Endothelial cell of umbilical vein (primary cell): ENCODE measurements at regions not wholly inside any gene's neighbourhood (a gene's known extent, or its start where the extent isn't known, plus 50 kb on each side); places are given as distances from the start of the nearest gene placed in this dataset.

Experiments
- EZH2 ChIP-seq: IDR thresholded peaks from 2 replicates; pipeline ENCODE4 v1.6.1; 2012; ENCODE audit warnings: borderline replicate concordance, low read depth, mild to moderate bottlenecking, moderate library complexity, low read length, inconsistent platforms; ENCODE audit not compliant: severe bottlenecking
- GATA2 ChIP-seq: IDR thresholded peaks from 2 replicates; pipeline ENCODE4 v1.7.0; 2011; ENCODE audit warnings: low read depth, mild to moderate bottlenecking, moderate library complexity, mixed read lengths, low read length; ENCODE audit not compliant: insufficient read length, insufficient read depth
- MYC ChIP-seq: IDR thresholded peaks from one replicate; pipeline ENCODE4 v1.6.1; 2011; ENCODE audit warnings: mild to moderate bottlenecking, low read depth, low read length
- POLR2A ChIP-seq: IDR thresholded peaks from 2 replicates; pipeline ENCODE4 v1.6.1; 2012; ENCODE audit warnings: low read depth, mild to moderate bottlenecking, control low read depth, low read length
- POLR2AphosphoS5 ChIP-seq: IDR thresholded peaks from 2 replicates; pipeline ENCODE4 v1.6.1; 2012; ENCODE audit warnings: low read depth, mild to moderate bottlenecking, control low read depth, low read length, moderate library complexity; ENCODE audit not compliant: insufficient read depth
- TF ChIP-seq, protein P1 (sequence below), 2 donors: IDR thresholded peaks; 1 replicate in 1 of 2; 2 replicates in 1 of 2; pipeline ENCODE4 v1.5.1; 2011; ENCODE audit warnings: low read length in 2 of 2, mild to moderate bottlenecking in 2 of 2, moderate library complexity in 2 of 2, control low read depth in 1 of 2, inconsistent platforms in 1 of 2, low read depth in 1 of 2; ENCODE audit not compliant: insufficient read depth in 1 of 2; ENCODE audit errors: extremely low read depth in 1 of 2
- TF ChIP-seq, protein P2 (sequence below): IDR thresholded peaks from 2 replicates; pipeline ENCODE4 v1.6.1; 2011; ENCODE audit not compliant: insufficient read depth, insufficient read length

DNA sequence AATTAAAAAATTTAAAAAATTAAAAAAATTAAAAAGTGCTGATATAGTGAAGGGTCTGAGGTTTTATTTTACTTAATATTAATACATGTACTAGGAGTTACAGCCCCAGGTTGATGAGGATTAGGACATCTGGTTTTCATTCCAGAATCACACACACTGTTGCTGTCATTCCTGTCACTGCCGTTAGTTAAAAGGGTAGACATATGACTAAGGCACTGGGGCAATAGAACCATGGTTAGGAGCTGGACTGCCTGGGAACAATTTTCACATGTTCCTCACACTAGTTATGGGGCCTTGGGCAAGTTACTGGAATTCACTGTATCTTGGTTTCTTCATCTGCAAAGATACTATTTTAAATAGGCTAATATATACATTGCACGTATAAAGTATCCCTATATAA lies 191.8 kb upstream of the DPYD start:
- TF ChIP-seq, protein P1, sequence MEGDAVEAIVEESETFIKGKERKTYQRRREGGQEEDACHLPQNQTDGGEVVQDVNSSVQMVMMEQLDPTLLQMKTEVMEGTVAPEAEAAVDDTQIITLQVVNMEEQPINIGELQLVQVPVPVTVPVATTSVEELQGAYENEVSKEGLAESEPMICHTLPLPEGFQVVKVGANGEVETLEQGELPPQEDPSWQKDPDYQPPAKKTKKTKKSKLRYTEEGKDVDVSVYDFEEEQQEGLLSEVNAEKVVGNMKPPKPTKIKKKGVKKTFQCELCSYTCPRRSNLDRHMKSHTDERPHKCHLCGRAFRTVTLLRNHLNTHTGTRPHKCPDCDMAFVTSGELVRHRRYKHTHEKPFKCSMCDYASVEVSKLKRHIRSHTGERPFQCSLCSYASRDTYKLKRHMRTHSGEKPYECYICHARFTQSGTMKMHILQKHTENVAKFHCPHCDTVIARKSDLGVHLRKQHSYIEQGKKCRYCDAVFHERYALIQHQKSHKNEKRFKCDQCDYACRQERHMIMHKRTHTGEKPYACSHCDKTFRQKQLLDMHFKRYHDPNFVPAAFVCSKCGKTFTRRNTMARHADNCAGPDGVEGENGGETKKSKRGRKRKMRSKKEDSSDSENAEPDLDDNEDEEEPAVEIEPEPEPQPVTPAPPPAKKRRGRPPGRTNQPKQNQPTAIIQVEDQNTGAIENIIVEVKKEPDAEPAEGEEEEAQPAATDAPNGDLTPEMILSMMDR (IDR thresholded peaks at IDR 0.05; ENCODE audit: extremely low read depth in 1 of 2, insufficient read depth in 1 of 2, low read depth in 1 of 2, low read length in 2 of 2) = no peak
- TF ChIP-seq POLR2AphosphoS5 (no peak), EZH2 (no peak), POLR2A (no peak), MYC (no peak), GATA2 (no peak)
- TF ChIP-seq, protein P2, sequence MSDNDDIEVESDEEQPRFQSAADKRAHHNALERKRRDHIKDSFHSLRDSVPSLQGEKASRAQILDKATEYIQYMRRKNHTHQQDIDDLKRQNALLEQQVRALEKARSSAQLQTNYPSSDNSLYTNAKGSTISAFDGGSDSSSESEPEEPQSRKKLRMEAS = no peak
